ENCODE measurements at regions not wholly inside any gene's neighbourhood (a gene's known extent, or its start where the extent isn't known, plus 50 kb on each side); places are given as distances from the start of the nearest gene placed in this dataset.
"Not testable (repeated sequence)": the region's sequence is repeated elsewhere in the genome, so short reads cannot be mapped to it uniquely, and the experiment has no call there.

- intact Hi-C loops (cut with DNase I) = no loop called here
- peak in 1 of 42 donors; percentile 22 for DNase-seq
Observed at GRCh38 chr1:234763367-234763766, 153.4 kb upstream of the IRF2BP2 start.

- intact Hi-C loops (cut with DNase I); DNase-seq: not testable (repeated sequence)
Observed at GRCh38 chr1:234762127-234762526, 152.1 kb upstream of the IRF2BP2 start.

- DNase-seq = no peak
- intact Hi-C loops (cut with DNase I) = no loop called here
Observed at GRCh38 chr1:234760303-234760723, 150.3 kb upstream of the IRF2BP2 start.

GRCh38 chr1:234759888-234760287 is 149.9 kb upstream of the IRF2BP2 start:
- DNase-seq = no peak
- intact Hi-C loops (cut with DNase I) = no loop called here

- DNase-seq = no peak
- intact Hi-C loops (cut with DNase I) = no loop called here
Observed at GRCh38 chr1:234758851-234759250, 148.9 kb upstream of the IRF2BP2 start.

GRCh38 chr1:234756857-234757256 is 146.9 kb upstream of the IRF2BP2 start:
- intact Hi-C loops (cut with DNase I) = no loop called here
- no peak for DNase-seq

- intact Hi-C loops (cut with DNase I) = no loop called here
- no peak for DNase-seq
Observed at GRCh38 chr1:234756066-234756774, 146.2 kb upstream of the IRF2BP2 start.

- DNase-seq = peak; percentile 60 to 96 (median 88)
- intact Hi-C loops (cut with DNase I) = no loop called here
Observed at GRCh38 chr1:234755449-234755863, 145.5 kb upstream of the IRF2BP2 start.

GRCh38 chr1:234753979-234754378 is 144.0 kb upstream of the IRF2BP2 start:
- intact Hi-C loops (cut with DNase I) = no loop called here
- DNase-seq = no peak

- no peak for DNase-seq
- intact Hi-C loops (cut with DNase I) = no loop called here
Observed at GRCh38 chr1:234752927-234753326, 142.9 kb upstream of the IRF2BP2 start.

GRCh38 chr1:234751678-234752077 is 141.7 kb upstream of the IRF2BP2 start:
- peak in 3 of 42 donors; percentile 19 to 54 (median 24) for DNase-seq
- intact Hi-C loops (cut with DNase I) = no loop called here

- DNase-seq = peak in 26 of 42 donors; percentile 25 to 82 (median 58)
- intact Hi-C loops (cut with DNase I) = no loop called here
Observed at GRCh38 chr1:234750922-234751627, 141.1 kb upstream of the IRF2BP2 start.

- no peak for DNase-seq
- intact Hi-C loops (cut with DNase I) = no loop called here
Observed at GRCh38 chr1:234748713-234749112, 138.7 kb upstream of the IRF2BP2 start.

GRCh38 chr1:234748066-234748465 is 138.1 kb upstream of the IRF2BP2 start:
- DNase-seq = no peak

GRCh38 chr1:234746798-234747196 is 136.8 kb upstream of the IRF2BP2 start:
- intact Hi-C loops (cut with DNase I) = no loop called here

More at GRCh38 chr1:234748066-234748465, 138.1 kb upstream of the IRF2BP2 start:
- intact Hi-C loops (cut with DNase I) = no loop called here

GRCh38 chr1:234745844-234746797 is 136.1 kb upstream of the IRF2BP2 start:
- intact Hi-C loops (cut with DNase I) = no loop called here
- peak in 34 of 42 donors; percentile 40 to 90 (median 66) for DNase-seq

More at GRCh38 chr1:234746798-234747196, 136.8 kb upstream of the IRF2BP2 start:
- no peak for DNase-seq

GRCh38 chr1:234745276-234745675 is 135.3 kb upstream of the IRF2BP2 start:
- DNase-seq = peak in 5 of 42 donors; percentile 21 to 50 (median 39)
- intact Hi-C loops (cut with DNase I) = no loop called here

- DNase-seq = peak in 19 of 42 donors; percentile 27 to 69 (median 47)
- intact Hi-C loops (cut with DNase I) = no loop called here
Observed at GRCh38 chr1:234743791-234744611, 134.0 kb upstream of the IRF2BP2 start.
